ENCODE measurements at regions not wholly inside any gene's neighbourhood (a gene's known extent, or its start where the extent isn't known, plus 50 kb on each side); places are given as distances from the start of the nearest gene placed in this dataset.
"Not testable (repeated sequence)": the region's sequence is repeated elsewhere in the genome, so short reads cannot be mapped to it uniquely, and the experiment has no call there.

DNA sequence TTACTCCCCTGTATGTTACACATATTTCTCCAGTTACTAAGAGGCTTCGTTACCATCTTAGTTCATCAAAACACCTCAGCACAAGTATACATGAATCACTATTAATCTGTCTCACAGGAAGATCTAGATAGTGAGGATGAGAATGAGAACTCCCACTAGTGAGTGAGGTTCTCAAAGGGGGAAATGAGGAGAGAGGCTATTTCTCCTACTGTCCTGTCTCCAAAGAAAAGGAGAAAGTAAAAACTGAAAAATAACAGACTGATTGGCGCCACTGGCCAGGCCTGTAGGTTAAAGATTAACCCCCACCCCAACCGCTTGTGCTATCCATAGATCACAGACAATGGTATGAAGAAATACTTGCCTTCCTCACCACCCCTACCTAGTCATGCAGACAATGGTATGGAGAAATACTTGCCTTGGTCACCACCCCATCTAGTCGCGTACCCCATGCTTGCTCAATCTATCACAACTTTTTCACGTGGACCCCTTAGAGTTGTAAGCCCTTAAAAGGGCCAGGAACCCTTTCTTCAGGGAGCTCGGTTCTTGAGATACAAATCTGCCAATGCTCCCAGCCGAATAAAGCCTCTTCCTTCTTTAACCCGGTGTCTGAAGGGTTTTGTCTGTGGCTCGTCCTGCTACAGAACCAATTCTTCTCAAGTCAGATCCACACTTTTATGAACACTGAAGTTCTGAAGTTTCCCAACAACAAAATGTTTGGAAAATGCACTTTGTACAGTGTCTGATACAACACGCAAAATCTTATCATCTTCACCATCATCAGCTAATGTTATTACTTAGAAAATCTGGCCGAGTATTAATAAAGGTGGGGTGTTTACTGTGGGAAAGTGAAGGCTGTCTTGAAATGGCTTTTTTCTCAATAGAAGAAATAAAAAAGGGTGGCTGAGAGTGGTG, 598.1 kb downstream of the UQCRFS1 start:
- H3K9me3 ChIP-seq = peaks cover 0 to 23% (median 16%) of the 10 kb centered on the region in 12 donors
- no peaks in the 10 kb centered on the region for H3K27me3 ChIP-seq
- DNase-seq = no peak
- H3K4me3 ChIP-seq = no peak overlapping the region
- no peak for ATAC-seq
- intact Hi-C loops (cut with DNase I) = no loop called here
- no peaks in the 10 kb centered on the region for H3K4me1 ChIP-seq
- 80 to 85% (median 81%) methylated on average over 12 of the region's 12 CpGs for WGBS, 4 donors
- TF ChIP-seq CTCF (IDR thresholded peaks at IDR 0.05) (no peak), POLR2A (IDR thresholded peaks at IDR 0.05) (no peak)
- H3K36me3 ChIP-seq = no peaks in the 10 kb centered on the region
- no peak overlapping the region for H3K27ac ChIP-seq

- 84 to 91% (median 86%) methylated on average over 8 of the region's 8 CpGs for WGBS, 4 donors
- intact Hi-C loops (cut with DNase I) = no loop called here
- H3K4me1 ChIP-seq = no peaks in the 10 kb centered on the region
- H3K9me3 ChIP-seq = peaks cover 0 to 24% (median 16%) of the 10 kb centered on the region in 12 donors
- no peak overlapping the region for H3K4me3 ChIP-seq
- H3K27ac ChIP-seq = no peak overlapping the region
- TF ChIP-seq POLR2A (IDR thresholded peaks at IDR 0.05) (no peak), CTCF (IDR thresholded peaks at IDR 0.05) (no peak)
- no peaks in the 10 kb centered on the region for H3K36me3 ChIP-seq
- no peaks in the 10 kb centered on the region for H3K27me3 ChIP-seq
- no peak for ATAC-seq
- DNase-seq = no peak
Observed at GRCh38 chr19:28612275-28612769, 600.6 kb downstream of the UQCRFS1 start.

DNA sequence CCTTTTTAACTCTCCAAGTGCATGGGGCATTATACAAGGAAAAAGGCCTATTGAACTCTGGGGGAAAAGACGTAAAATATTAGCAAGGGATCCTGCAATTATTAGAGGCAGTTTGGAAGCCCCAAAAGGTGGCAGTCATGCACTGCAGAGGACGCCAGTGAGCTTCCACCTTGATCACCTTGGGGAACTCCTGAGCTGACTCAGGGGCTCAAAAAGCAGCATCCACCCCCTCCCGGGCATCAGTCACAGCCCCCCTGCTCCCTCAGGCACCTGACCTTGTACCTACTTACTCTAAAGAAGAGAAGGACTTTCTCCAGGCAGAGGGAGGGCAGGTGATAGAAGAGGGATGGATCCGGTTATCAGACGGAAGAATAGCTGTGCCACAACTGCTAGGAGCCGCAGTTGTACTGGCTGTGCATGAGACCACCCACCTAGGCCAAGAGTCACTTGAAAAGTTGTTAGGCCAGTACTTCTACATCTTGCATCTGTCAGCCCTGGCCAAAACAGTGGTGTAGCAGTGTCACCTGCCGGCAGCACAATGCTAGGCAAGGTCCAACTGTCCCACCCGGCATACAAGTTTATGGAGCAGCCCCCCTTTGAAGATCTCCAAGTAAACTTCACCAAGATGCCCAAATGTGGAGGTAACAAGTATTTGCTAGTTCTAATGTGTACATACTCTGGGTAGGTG, 601.6 kb downstream of the UQCRFS1 start:
- H3K36me3 ChIP-seq; H3K4me3 ChIP-seq; DNase-seq; H3K27me3 ChIP-seq; H3K4me1 ChIP-seq; H3K27ac ChIP-seq; intact Hi-C loops (cut with DNase I); ATAC-seq: not testable (repeated sequence)
- WGBS, 4 donors = 80 to 87% (median 84%) methylated on average over 8 of the region's 8 CpGs
- H3K9me3 ChIP-seq = peaks cover 0 to 34% (median 18%) of the 10 kb centered on the region in 12 donors

GRCh38 chr19:28610731-28611130, 602.2 kb downstream of the UQCRFS1 start:
- ATAC-seq (no peak), DNase-seq (no peak)
- Histone ChIP-seq H3K4me3 (no peak overlapping the region), H3K36me3 (no peaks in the 10 kb centered on the region), H3K27me3 (no peaks in the 10 kb centered on the region), H3K4me1 (peaks cover 0 to 3% (median 0%) of the 10 kb centered on the region in 12 donors), H3K27ac (no peak overlapping the region), H3K9me3 (peaks cover 0 to 32% (median 19%) of the 10 kb centered on the region in 12 donors)
- 79 to 82% (median 80%) methylated on average over 6 of the region's 6 CpGs for WGBS, 4 donors
- intact Hi-C loops (cut with DNase I) = no loop called here
- TF ChIP-seq CTCF (IDR thresholded peaks at IDR 0.05) (no peak), POLR2A (IDR thresholded peaks at IDR 0.05) (no peak)

All from heart left ventricle (tissue), 16 donors.